ENCODE measurements at regions not wholly inside any gene's neighbourhood (a gene's known extent, or its start where the extent isn't known, plus 50 kb on each side); places are given as distances from the start of the nearest gene placed in this dataset.

DNA sequence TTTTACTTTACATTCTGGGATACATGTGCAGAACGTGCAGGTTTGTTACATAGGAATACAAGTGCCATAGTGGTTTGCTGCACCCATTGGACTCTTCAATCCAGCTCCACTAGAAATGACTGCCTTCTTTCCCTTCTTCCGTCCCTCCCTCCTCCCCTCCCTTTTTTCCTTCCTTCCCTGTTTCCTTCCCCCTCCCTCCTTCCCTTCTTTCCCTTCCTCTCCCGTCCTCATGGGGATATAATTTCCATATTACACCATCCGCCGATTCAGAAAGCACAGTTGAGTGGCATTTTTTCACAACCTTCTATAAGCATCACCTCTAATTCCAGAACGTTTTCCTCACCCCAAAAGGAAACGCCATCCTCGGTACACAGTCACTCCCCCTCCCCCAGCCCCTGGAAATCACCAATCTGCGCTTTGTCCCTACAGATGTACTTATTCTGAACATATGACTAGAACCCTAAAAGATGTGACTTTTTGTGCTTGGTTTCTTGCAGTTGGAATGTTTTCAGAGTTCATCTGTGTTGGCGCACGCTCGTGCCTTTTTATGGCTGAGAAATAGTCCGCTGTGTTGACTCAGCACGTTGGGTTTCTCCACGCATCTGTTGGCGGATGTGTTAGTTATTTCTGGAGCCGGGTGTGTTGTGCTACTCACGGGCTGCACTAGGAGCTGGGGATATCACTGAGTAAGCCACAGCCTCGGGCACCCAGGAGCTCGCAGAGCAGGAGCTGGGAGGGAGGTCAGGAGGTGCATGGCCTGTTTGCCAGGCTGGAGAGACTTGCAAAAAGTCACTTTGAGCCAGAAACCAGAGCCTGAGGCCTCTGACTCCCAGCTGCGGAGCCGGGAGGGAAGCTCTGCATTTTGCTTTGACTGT is 336.4 kb downstream of the SEC14L1 start:
- no peak overlapping the region for H3K27ac ChIP-seq
- TF ChIP-seq ZFX (IDR thresholded peaks at IDR 0.05; ENCODE audit: borderline replicate concordance): no peak
- TF ChIP-seq, protein P1, sequence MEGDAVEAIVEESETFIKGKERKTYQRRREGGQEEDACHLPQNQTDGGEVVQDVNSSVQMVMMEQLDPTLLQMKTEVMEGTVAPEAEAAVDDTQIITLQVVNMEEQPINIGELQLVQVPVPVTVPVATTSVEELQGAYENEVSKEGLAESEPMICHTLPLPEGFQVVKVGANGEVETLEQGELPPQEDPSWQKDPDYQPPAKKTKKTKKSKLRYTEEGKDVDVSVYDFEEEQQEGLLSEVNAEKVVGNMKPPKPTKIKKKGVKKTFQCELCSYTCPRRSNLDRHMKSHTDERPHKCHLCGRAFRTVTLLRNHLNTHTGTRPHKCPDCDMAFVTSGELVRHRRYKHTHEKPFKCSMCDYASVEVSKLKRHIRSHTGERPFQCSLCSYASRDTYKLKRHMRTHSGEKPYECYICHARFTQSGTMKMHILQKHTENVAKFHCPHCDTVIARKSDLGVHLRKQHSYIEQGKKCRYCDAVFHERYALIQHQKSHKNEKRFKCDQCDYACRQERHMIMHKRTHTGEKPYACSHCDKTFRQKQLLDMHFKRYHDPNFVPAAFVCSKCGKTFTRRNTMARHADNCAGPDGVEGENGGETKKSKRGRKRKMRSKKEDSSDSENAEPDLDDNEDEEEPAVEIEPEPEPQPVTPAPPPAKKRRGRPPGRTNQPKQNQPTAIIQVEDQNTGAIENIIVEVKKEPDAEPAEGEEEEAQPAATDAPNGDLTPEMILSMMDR (IDR thresholded peaks at IDR 0.05): no peak

DNA sequence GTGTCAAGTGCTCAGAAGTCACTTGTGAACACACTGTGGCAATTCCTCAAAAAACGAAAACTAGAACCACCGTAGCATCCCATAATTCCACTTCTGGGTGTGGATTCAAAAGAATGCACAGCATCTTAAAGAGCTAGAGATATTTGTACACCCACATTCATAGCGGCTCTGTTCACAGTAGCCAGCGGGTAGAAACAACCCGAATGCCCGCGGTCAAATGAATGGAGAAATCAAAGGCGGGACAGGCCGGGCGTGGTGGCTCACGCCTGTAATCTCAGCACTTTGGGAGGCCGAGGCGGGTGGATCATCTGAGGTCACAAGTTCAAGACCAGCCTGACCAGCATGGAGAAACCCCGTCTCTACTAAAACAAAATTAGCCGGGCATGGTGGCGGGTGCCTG is 337.5 kb downstream of the SEC14L1 start:
- TF ChIP-seq, protein P1 (IDR thresholded peaks at IDR 0.05): no peak
- TF ChIP-seq ZFX (IDR thresholded peaks at IDR 0.05; ENCODE audit: borderline replicate concordance): no peak
- H3K27ac ChIP-seq: no peak overlapping the region

DNA sequence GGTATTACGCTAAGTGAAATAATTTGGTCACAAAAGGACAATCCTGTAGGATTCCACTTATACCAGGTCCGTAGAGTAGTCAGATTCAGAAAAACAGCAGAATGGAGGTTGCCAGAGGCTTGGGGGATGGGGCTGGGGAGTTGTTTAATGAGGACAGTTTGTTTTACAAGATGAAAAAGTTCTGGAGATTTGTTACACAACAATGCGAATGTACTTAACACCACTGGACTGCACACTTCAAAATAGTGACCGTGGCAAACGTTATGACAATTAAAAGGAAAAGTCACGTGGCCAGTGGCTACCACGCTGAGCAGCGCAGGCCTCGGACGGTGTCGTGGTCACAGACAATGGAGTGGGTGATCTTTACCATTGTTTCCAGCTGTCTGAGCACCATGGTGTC is 338.1 kb downstream of the SEC14L1 start:
- no peak overlapping the region for H3K27ac ChIP-seq
- TF ChIP-seq, protein P1 (IDR thresholded peaks at IDR 0.05): no peak
- TF ChIP-seq ZFX (IDR thresholded peaks at IDR 0.05; ENCODE audit: borderline replicate concordance): no peak

DNA sequence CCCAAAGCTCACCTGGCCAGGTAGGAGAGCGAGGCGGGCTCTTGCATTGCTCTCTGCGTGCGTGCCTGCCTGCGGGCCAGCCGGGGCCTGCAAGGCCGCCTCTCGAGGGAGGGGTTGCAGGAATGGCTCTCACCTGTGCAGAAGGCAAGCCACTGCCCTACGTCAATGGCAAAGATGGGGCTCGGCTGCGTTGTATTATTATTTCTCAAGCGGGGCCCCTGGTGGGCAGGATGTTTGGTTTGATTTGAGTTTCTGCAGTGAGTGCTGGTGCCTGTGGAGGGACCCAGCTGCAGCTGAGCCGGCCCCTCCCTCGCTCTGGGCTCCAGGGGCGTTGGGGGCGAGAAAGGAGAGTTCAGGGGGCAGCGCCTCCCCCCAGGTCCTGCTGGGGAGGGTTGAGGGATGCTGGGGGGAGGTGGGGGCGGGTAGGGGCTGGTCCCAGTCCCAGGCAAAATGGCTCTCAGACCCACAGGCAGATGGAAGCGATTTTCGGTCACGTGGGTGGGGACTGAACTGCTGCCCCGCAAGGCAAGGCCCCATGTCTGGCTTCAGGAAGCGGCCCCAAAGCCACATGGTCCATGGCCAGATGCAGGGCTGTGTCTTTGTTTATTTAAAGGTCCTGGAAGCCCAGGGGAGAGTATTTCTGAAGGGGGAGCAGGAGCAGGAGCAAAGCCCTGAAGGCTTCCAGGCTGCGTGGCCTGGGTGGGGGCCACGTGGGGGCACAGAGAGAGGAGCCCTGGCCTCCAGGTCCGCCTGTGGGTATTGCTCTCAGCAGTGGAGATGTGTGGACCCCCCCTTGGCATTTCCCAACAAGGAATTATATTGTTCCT is 338.8 kb downstream of the SEC14L1 start:
- no peak overlapping the region for H3K27ac ChIP-seq
- TF ChIP-seq, protein P1 (IDR thresholded peaks at IDR 0.05): no peak
- no peak for TF ChIP-seq ZFX (IDR thresholded peaks at IDR 0.05; ENCODE audit: borderline replicate concordance)

DNA sequence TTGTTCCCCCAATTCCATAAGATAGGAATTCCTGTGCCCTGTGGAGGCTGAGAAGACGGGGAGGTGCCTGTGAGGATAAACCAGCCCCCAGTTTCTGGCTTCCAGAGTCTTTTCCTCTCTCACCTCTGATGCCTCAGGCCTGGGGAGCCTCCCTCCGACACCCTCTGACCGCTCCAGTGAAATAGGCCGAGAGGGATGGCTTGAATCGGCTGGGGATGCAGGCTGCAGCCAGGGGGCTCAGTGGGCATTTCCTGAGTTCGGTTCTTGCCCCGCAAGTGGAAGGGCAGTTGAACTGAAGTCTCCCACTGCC is 339.4 kb downstream of the SEC14L1 start:
- TF ChIP-seq, protein P1 (IDR thresholded peaks at IDR 0.05): no peak
- no peak for TF ChIP-seq ZFX (IDR thresholded peaks at IDR 0.05; ENCODE audit: borderline replicate concordance)

DNA sequence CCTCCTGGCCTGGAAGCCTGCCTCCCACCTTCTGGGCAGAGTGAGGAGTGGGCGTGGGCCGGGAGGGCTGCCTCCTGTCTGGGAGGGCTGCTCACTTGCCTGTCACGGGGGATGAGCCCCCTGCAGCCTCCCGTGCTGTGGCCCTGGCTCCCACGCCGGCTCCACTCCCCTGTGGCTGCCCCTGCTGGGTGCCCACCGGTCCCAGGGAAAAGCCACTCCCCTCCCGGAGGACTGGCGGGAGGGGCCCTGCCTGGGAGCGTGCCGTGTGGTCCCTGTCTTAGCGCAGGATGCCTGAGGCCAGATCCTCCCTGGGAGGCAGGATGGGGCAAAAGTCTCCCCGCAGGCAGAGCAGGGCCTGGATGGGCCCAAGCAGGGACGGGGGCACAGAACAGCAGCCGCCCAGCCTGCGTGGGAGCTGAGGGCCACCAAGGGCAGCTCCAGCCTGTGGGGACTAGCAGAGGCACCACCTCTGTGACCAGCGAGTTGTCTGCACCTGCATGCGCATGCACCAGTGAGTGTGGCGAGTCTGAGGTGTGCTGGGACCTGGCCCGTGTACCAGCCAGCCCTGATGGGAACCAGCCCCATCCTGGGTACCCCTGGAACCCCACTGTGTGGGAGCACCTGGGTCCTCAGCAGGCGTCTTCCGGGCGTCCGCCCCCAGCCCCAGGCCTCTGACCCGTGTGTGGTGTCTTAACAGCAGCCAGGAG is 339.9 kb downstream of the SEC14L1 start:
- TF ChIP-seq, protein P1 (IDR thresholded peaks at IDR 0.05): no peak
- TF ChIP-seq ZFX (IDR thresholded peaks at IDR 0.05; ENCODE audit: borderline replicate concordance): no peak
- no peak overlapping the region for H3K27ac ChIP-seq

More for the DNA sequence above, 339.4 kb downstream of the SEC14L1 start:
- H3K27ac ChIP-seq: no peak overlapping the region

Data from 22Rv1 (cell line).